Mesendoderm (in vitro differentiated cells): ENCODE measurements at regions not wholly inside any gene's neighbourhood (a gene's known extent, or its start where the extent isn't known, plus 50 kb on each side); places are given as distances from the start of the nearest gene placed in this dataset.

Experiments
- DNase-seq: peaks from one replicate; pipeline ENCODE4 v3.0.0; 2013
- H2AK5ac ChIP-seq: 2 replicates; pipeline ENCODE4 v1.6.1; 2013; ENCODE audit warnings: low read length, inconsistent platforms
- H2BK120ac ChIP-seq: 2 replicates; pipeline ENCODE4 v1.6.1; 2013; ENCODE audit warnings: low read depth, mild to moderate bottlenecking, low read length, moderate library complexity, mixed read lengths
- H2BK15ac ChIP-seq: replicated peaks from 2 replicates; pipeline ENCODE4 v1.6.1; 2013; ENCODE audit warnings: low read depth, mild to moderate bottlenecking, moderate library complexity
- H2BK5ac ChIP-seq: 2 replicates; pipeline ENCODE4 v1.6.1; 2013; ENCODE audit warnings: low read length, inconsistent platforms
- H3K18ac ChIP-seq: 2 replicates; pipeline ENCODE4 v1.6.1; 2013; ENCODE audit warnings: mild to moderate bottlenecking, low read length, mixed read lengths
- H3K23ac ChIP-seq: one replicate; pipeline ENCODE4 v1.6.1; 2013; ENCODE audit warnings: low read length
- H3K27ac ChIP-seq: 2 replicates; pipeline ENCODE4 v1.5.1; 2013; ENCODE audit warnings: low read depth, mild to moderate bottlenecking, inconsistent platforms, low read length, moderate library complexity
- H3K27me3 ChIP-seq: 2 replicates; pipeline ENCODE4 v1.6.1; 2013; ENCODE audit warnings: low read length, control low read depth, mild to moderate bottlenecking, inconsistent platforms; ENCODE audit not compliant: insufficient read depth, poor library complexity
- H3K36me3 ChIP-seq: 2 replicates; pipeline ENCODE4 v1.6.1; 2013; ENCODE audit warnings: low read length, inconsistent platforms; ENCODE audit not compliant: control insufficient read depth, insufficient read depth
- H3K4ac ChIP-seq: one replicate; pipeline ENCODE4 v1.6.1; 2013; ENCODE audit warnings: low read depth, mild to moderate bottlenecking, low read length, moderate library complexity
- H3K4me1 ChIP-seq: 2 replicates; pipeline ENCODE4 v1.6.1; 2013; ENCODE audit warnings: low read depth, low read length, inconsistent platforms; ENCODE audit not compliant: control insufficient read depth
- H3K4me2 ChIP-seq: 2 replicates; pipeline ENCODE4 v1.6.1; 2013; ENCODE audit warnings: low read length
- H3K4me3 ChIP-seq: 2 replicates; pipeline ENCODE4 v1.5.1; 2013; ENCODE audit warnings: mild to moderate bottlenecking, low read length
- H3K56ac ChIP-seq: one replicate; pipeline ENCODE4 v1.6.1; 2013; ENCODE audit warnings: low read length
- H3K79me1 ChIP-seq: 2 replicates; pipeline ENCODE4 v1.6.1; 2013; ENCODE audit warnings: low read length, inconsistent platforms
- H3K79me2 ChIP-seq: 2 replicates; pipeline ENCODE4 v1.6.1; 2013; ENCODE audit warnings: mild to moderate bottlenecking, low read length; ENCODE audit not compliant: control insufficient read depth, insufficient read depth
- H3K9ac ChIP-seq: 2 replicates; pipeline ENCODE4 v1.6.1; 2013; ENCODE audit warnings: low read length, inconsistent platforms
- H4K5ac ChIP-seq: one replicate; pipeline ENCODE4 v1.6.1; 2013; ENCODE audit warnings: low read length
- H4K8ac ChIP-seq: one replicate; pipeline ENCODE4 v1.6.1; 2013; ENCODE audit warnings: low read depth, mild to moderate bottlenecking, control low read depth, low read length, moderate library complexity
- WGBS: extraction: QIAGEN DNeasy Blood & Tissue Kit; methylation state at CpG from one replicate; pipeline ENCODE4 v1.1.7; 2013; ENCODE audit warnings: low lambda C conversion rate, missing lambda C conversion rate; ENCODE audit not compliant: insufficient coverage; ENCODE audit errors: extremely low coverage; 5-methylcytosine and 5-hydroxymethylcytosine counted together

DNA sequence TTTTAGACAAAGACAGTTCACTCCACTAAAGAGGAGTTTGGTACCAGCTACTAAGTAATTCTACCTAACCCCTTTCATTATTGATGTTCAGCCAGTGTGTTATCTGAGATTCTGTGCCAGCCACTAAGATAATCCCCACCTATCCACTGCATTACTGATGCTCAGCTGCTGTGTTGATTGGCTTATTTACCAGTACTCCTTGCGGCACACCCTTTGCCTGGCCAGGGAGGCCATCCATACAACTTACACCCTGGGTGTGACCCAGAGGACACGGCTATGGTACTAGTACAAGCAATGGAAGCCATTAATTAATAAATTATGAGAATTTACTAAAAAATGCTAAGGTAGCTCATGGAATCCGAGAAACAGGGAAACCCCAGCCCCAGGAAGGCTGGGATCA lies 290.7 kb upstream of the CTNNB1 start:
- no peak overlapping the region for H4K5ac ChIP-seq
- H2BK5ac ChIP-seq, result no peak overlapping the region
- H2BK120ac ChIP-seq, result no peak overlapping the region
- H3K4me1 ChIP-seq, result no peaks in the 10 kb centered on the region
- H2BK15ac ChIP-seq, result no peak overlapping the region
- no peaks in the 10 kb centered on the region for H3K79me1 ChIP-seq
- no peak overlapping the region for H3K27ac ChIP-seq
- H3K36me3 ChIP-seq, result no peaks in the 10 kb centered on the region
- no peak overlapping the region for H4K8ac ChIP-seq
- no peak overlapping the region for H3K4ac ChIP-seq
- H3K18ac ChIP-seq, result no peak overlapping the region
- no peaks in the 10 kb centered on the region for H3K27me3 ChIP-seq
- H3K79me2 ChIP-seq, result no peaks in the 10 kb centered on the region
- no CpG with 5 or more reads among the region's 3 CpGs for WGBS
- H3K23ac ChIP-seq, result no peak overlapping the region
- no peak overlapping the region for H3K4me2 ChIP-seq
- H3K9ac ChIP-seq, result no peak overlapping the region
- DNase-seq, result no peak
- H2AK5ac ChIP-seq, result no peak overlapping the region
- H3K56ac ChIP-seq, result no peak overlapping the region
- no peak overlapping the region for H3K4me3 ChIP-seq

DNA sequence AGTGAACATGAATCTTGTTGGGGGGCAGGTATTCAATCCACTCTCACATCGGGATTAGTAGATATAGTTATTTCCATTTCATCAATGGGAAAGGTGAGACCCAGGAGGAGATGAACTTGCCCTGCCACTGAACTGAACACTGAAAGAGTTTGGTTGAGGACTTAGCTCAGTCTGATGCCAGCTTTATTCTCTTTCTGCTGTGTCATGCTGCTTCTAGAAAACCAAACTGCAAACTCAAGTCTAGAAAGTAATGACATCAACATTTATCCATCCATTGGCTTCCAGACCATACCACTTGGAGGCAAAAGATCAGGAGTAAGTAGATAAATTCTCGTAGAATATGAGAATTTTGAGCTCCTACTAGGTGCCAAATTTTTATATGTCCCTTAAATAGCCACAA lies 288.0 kb upstream of the CTNNB1 start:
- Histone ChIP-seq H2BK5ac (no peak overlapping the region), H3K36me3 (no peaks in the 10 kb centered on the region), H3K18ac (no peak overlapping the region), H2BK120ac (no peak overlapping the region), H2AK5ac (no peak overlapping the region), H3K79me2 (no peaks in the 10 kb centered on the region), H3K23ac (no peak overlapping the region), H4K8ac (no peak overlapping the region), H3K4ac (no peak overlapping the region), H3K4me3 (no peak overlapping the region), H3K56ac (no peak overlapping the region), H3K27me3 (no peaks in the 10 kb centered on the region), H4K5ac (no peak overlapping the region), H3K9ac (no peak overlapping the region), H3K4me1 (no peaks in the 10 kb centered on the region), H3K27ac (no peak overlapping the region), H2BK15ac (no peak overlapping the region), H3K79me1 (no peaks in the 10 kb centered on the region), H3K4me2 (no peak overlapping the region)
- no CpG with 5 or more reads among the region's 2 CpGs for WGBS
- no peak for DNase-seq

DNA sequence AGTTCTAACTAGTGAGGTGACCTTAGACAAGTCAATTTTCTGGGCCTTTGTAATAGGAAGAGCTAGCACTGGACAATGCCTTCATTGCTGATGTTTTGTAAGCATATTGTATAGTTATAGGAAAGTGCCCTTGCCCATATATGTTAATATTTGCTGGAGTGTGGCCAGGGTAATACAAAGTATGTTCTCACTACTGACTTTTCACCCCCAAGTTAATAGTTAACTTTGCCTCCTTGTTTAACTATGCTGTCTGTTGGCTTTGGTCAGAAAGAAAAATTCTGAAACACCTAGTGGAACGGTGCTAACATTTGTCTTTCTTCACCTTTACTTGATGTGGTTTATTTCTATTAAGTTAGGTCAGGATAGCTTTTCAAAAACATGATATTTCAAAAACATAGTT lies 287.4 kb upstream of the CTNNB1 start:
- Histone ChIP-seq H4K5ac (no peak overlapping the region), H3K9ac (no peak overlapping the region), H2BK15ac (no peak overlapping the region), H2BK120ac (no peak overlapping the region), H3K27ac (no peak overlapping the region), H4K8ac (no peak overlapping the region), H3K4ac (no peak overlapping the region), H3K36me3 (no peaks in the 10 kb centered on the region), H3K79me1 (no peaks in the 10 kb centered on the region), H3K23ac (no peak overlapping the region), H3K79me2 (no peaks in the 10 kb centered on the region), H3K56ac (no peak overlapping the region), H3K4me1 (no peaks in the 10 kb centered on the region), H3K27me3 (no peaks in the 10 kb centered on the region), H2BK5ac (no peak overlapping the region), H2AK5ac (no peak overlapping the region), H3K18ac (no peak overlapping the region), H3K4me3 (no peak overlapping the region), H3K4me2 (no peak overlapping the region)
- no peak for DNase-seq
- no CpG with 5 or more reads among the region's 1 CpG for WGBS

DNA sequence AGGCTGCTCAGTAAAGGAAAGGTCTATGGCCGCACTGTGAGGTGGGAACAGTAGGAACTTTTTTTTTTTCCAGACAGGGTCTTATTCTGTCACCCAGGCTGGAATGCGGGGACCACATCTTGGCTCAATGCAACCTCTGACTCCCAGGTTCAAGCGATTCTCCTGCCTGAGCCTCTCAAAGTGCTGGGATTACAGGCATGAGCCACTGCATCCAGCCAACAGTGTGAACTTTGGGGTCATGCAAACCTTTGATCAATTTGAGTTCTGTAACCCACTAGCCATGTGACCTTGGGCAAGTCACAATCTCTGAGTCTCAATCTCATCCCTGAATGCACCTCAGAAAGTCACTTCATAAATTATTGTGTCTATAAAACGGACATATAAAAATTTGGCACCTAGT lies 286.8 kb upstream of the CTNNB1 start:
- Histone ChIP-seq H2BK120ac (no peak overlapping the region), H4K8ac (no peak overlapping the region), H3K4me2 (no peak overlapping the region), H2BK5ac (no peak overlapping the region), H3K36me3 (no peaks in the 10 kb centered on the region), H3K9ac (no peak overlapping the region), H3K4me1 (no peaks in the 10 kb centered on the region), H3K23ac (no peak overlapping the region), H3K56ac (no peak overlapping the region), H3K4ac (no peak overlapping the region), H2BK15ac (no peak overlapping the region), H3K79me1 (no peaks in the 10 kb centered on the region), H3K79me2 (no peaks in the 10 kb centered on the region), H2AK5ac (no peak overlapping the region), H3K18ac (no peak overlapping the region), H3K27me3 (no peaks in the 10 kb centered on the region), H3K4me3 (no peak overlapping the region), H4K5ac (no peak overlapping the region), H3K27ac (no peak overlapping the region)
- no peak for DNase-seq
- WGBS, result no CpG with 5 or more reads among the region's 4 CpGs

DNA sequence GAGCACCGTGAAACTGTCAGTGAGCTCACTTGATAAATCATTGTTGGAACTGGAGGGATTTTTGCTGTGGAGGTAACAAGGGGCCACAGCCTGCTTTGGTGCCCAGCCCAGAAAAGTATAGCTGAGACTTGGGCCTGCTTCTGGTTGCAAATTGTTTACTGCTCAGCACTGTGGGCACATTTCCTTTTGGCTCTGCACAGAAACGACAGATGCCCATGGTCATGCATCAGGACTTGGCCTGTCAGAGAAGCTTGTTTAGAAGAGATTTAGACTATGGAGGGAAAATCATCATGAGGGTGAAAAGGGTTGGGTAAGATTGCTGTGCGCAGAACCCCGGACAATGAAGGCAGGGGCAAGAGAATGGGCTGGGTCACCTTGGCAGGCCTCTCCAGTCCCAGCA lies 286.1 kb upstream of the CTNNB1 start:
- Histone ChIP-seq H2AK5ac (no peak overlapping the region), H2BK5ac (no peak overlapping the region), H3K4me1 (no peaks in the 10 kb centered on the region), H3K23ac (no peak overlapping the region), H4K8ac (no peak overlapping the region), H3K79me2 (no peaks in the 10 kb centered on the region), H2BK120ac (no peak overlapping the region), H2BK15ac (no peak overlapping the region), H3K56ac (no peak overlapping the region), H3K4ac (no peak overlapping the region), H3K27me3 (no peaks in the 10 kb centered on the region), H3K27ac (no peak overlapping the region), H3K9ac (no peak overlapping the region), H3K18ac (no peak overlapping the region), H4K5ac (no peak overlapping the region), H3K36me3 (no peaks in the 10 kb centered on the region), H3K4me3 (no peak overlapping the region), H3K79me1 (no peaks in the 10 kb centered on the region), H3K4me2 (no peak overlapping the region)
- no peak for DNase-seq
- no CpG with 5 or more reads among the region's 4 CpGs for WGBS

DNA sequence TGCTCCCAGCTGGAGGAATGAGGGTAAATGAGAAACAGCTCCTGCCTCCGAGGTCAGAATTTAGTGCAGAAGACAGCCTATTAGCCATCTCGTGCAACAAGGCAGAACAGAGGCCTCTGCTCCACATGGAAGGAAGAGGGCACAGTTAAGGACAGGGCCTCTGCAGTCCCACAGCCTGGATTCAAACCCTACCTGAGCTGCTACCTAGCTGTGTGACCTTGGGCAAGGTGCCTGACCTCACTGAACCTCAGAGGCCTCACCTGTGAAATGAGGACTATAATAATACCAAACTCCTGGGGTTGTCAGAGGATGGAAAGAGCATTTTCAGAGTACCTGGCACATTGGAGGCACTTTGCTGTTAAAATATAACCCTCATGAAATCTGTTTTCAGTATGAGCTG lies 285.7 kb upstream of the CTNNB1 start:
- Histone ChIP-seq H2BK5ac (no peak overlapping the region), H2AK5ac (no peak overlapping the region), H2BK15ac (no peak overlapping the region), H3K18ac (no peak overlapping the region), H3K4ac (no peak overlapping the region), H3K56ac (no peak overlapping the region), H3K36me3 (no peaks in the 10 kb centered on the region), H3K23ac (no peak overlapping the region), H3K4me1 (no peaks in the 10 kb centered on the region), H2BK120ac (no peak overlapping the region), H3K27me3 (no peaks in the 10 kb centered on the region), H3K4me3 (no peak overlapping the region), H4K5ac (no peak overlapping the region), H3K79me1 (no peaks in the 10 kb centered on the region), H3K79me2 (no peaks in the 10 kb centered on the region), H3K9ac (no peak overlapping the region), H4K8ac (no peak overlapping the region), H3K4me2 (no peak overlapping the region), H3K27ac (no peak overlapping the region)
- no CpG with 5 or more reads among the region's 2 CpGs for WGBS
- DNase-seq, result no peak
